RCC 7860 (cell line): ENCODE measurements at regions not wholly inside any gene's neighbourhood (a gene's known extent, or its start where the extent isn't known, plus 50 kb on each side); places are given as distances from the start of the nearest gene placed in this dataset.
"Not testable (repeated sequence)": the region's sequence is repeated elsewhere in the genome, so short reads cannot be mapped to it uniquely, and the experiment has no call there.

Experiments used
- DNase-seq: peaks from one replicate; pipeline ENCODE4 v3.0.0-alpha.2; 2015; ENCODE audit warnings: low spot score
- FAIRE-seq: peaks from 2 replicates; lab custom pipeline; 2012; peaks lifted over from hg19 to GRCh38; lab: Jason Lieb, UNC

GRCh38 chr3:18562364-18563154 is 137.4 kb upstream of the SATB1 start:
- DNase-seq (no peak), FAIRE-seq (no peak)

DNA sequence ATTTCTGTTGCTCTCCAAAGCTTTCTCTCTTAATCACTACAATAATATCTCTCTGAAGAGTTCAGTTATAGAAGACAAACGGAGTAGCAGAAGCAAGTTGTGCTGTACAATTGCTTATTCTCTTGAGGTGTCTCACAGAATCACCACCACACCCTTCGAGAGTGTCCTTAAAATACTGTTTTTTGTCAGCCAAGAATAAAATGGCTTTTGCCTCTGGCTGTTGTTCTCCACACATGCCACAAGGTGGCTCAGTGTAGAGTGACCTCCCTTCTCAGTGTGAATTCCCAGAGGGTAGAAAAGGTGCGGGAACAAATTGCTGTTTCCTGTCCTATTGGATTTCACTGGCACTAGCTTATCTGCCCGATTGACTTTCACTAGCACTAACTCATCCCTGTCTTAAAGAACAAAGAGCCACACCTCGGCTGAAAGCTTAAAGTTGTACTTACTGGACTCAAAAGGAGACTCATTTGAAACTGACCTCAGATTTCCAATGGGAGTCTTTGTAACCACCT is 134.2 kb upstream of the SATB1 start:
- no peak for FAIRE-seq
- peak; percentile 11 for DNase-seq

DNA sequence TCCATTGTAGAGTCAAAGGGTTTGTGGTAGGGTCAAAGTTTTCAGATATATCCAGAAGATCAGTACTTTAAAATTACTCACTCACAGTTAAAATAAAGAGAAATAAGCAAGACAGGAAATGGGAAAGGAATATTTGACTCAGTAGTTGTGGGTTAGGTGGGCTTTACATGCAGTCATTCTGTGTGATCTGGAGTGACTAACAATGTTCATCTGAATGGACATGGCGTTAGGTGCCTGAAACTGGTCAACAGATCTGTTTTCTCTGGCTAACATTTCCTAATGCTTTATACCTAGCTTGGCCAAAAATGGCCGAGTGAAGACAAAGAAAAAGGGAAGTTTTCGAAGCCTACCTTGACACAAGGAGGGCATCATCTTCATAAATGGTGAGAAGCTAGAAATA is 133.4 kb upstream of the SATB1 start:
- no peak for FAIRE-seq

GRCh38 chr3:18557216-18557615 is 132.1 kb upstream of the SATB1 start:
- FAIRE-seq = no peak
- DNase-seq = no peak

More for the DNA sequence above, 133.4 kb upstream of the SATB1 start:
- no peak for DNase-seq

DNA sequence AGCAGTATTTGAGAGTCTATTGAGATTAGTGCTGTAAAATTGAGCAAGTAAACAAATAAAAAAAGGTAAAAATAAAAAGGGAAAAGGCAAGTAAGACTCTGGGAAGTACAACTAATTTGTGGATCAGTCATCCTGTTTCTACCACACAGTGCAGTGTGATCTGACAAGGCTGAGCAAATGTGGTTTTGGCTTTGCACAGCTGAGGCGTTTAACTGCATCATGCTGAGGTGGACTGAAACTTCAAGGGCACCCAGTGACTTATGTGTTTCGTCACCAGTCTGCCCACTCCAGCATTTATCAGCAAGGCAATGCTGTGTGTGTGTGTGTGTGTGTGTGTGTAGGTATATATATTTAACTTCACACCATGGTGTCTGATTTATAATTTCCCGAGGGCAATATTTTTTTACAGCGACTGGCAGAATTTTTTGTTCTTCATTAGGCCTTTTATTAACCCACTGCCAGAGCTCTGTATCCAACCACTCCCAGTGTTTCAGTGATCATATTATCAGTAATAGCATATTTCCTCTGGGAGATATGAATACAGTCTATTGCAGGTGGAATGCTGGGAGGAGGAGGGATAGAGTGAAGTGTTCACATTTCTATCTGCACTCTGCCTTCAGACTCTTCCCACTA is 131.5 kb upstream of the SATB1 start:
- peak; percentile 63 for FAIRE-seq
- DNase-seq = peak; percentile 66

DNA sequence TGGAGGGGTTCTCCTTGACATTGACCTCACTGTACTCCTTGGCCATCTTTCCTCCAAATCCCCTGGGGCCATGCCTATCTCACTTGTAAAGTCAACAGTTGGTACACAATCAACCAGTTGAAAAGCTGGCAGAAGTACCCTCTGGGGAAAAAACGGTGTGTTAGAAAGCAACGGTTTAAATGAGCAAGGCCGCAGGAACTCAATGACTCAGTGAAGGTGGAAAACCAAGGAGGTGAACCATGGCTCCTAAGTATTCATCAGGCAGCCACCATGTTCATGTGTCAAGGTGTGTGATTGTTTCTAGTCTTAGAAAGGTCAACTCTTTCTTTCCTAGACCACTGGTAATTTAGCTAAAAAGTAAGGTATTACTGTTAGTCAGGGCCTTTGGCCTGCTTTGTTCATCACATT is 130.9 kb upstream of the SATB1 start:
- DNase-seq (peak; percentile 60), FAIRE-seq (peak; percentile 59)

GRCh38 chr3:18552579-18553105 is 127.5 kb upstream of the SATB1 start:
- DNase-seq, FAIRE-seq: not testable (repeated sequence)

GRCh38 chr3:18546632-18547031 is 121.5 kb upstream of the SATB1 start:
- FAIRE-seq (no peak), DNase-seq (no peak)

- DNase-seq (no peak), FAIRE-seq (no peak)
Observed at GRCh38 chr3:18544146-18544545, 119.0 kb upstream of the SATB1 start.

DNA sequence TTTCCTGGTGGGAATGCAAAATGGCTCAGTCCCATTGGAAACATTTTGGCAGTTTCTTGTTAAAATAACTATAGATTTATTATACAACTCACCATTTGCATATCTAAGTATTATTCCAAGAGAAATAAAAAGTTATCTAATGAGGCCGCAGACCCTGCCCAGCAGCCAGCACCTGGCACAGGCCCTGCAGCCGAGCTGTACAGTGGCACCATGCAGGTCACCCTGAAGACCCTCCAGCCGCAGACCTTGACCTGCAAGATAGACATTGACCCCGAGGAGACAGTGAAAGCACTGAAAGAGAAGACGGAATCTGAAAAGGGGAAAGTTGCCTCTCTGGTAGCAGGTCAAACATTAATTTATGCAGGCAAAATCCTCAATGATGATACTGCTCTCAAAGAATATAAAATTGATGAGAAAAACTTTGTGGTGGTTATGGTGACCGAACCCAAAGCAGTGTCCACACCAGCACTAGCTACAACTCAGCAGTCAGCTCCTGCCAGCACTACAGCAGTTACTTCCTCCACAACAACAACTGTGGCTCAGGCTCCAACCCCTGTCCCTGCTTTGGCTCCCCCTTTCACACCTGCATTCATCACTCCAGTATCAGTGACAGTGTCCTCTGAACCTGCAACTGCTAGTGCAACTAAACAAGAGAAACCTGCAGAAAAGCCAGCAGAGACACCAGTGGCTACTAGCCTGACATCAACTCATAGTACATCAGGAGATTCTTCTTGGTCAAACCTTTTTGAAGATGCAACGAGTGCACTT is 113.5 kb upstream of the SATB1 start:
- no peak for FAIRE-seq
- DNase-seq = no peak

GRCh38 chr3:18533039-18533438 is 107.9 kb upstream of the SATB1 start:
- FAIRE-seq = no peak
- DNase-seq = no peak

DNA sequence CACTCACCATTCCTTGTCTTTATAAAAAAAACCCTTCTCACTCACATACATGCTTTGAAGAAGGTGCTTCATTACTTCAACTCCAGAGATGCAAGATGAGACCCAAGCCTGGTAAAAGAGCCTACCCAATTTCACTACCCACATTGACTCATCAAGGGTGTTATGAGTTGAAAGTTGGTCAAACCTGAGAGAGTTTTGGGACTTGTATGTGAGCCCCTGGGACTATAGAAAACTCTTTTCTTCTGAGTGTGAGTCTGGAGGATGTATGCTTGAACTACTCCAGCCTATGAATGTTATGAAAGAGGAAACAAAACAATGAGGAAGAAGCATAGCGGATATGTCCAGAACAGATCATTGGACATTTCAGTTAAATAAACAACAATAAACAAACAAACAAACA is 106.5 kb upstream of the SATB1 start:
- DNase-seq = no peak
- no peak for FAIRE-seq

DNA sequence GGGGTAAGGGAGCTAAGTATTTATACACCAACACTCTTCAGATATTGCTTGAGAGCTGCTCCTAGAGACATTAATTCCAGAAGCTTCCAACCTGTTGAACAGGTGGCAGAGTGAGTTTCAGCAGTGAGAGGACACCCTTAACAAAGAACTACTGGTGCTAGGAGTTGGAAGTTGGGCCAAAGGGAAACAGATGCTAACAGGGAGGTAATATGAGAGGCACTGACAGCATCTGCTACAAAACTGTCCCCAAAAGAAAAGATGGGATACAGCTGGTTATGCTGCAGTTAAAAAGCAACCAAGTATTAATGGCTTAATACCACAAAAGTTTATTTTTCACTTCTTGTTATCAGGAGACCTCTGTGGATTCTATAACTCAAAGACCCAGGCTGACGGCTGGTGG is 104.5 kb upstream of the SATB1 start:
- DNase-seq = no peak
- FAIRE-seq = no peak

DNA sequence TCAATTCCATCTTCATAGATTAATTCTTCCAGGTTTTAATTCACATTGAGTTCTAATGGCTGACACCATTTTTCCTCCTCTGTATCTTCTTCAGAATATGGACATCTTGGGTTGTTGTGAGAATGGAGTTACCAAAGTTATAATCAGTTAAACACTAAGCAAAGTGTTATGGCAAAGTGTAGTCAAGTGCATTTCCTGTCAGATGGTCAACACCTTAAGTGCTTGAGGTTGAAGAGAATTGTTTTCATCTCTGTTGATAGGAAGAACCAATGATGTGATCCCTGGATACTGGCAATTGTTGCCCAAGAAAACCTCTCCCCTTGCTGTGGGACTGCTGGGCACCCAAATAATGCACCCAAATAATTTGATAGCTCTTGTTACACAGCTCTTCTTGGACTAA is 102.6 kb upstream of the SATB1 start:
- DNase-seq (no peak), FAIRE-seq (no peak)

DNA sequence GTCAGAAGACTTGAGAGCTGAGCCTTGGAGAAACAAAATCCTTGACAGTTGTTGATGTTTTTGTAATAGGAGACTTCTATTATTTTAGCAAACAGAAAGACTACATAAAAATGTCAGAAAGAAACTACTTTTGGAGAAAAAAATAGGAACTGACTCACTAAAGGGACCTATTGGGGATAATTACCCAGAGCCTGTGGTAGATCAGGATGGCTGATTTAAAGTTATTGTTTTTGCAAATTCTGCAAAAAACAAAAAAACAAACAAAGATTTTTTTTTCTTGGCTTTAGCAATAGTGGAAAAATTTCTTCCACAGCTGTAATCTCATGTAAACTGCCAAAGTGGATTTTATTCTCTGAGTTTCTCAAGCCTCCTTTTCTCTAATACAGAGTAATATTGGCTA is 101.5 kb upstream of the SATB1 start:
- no peak for DNase-seq
- no peak for FAIRE-seq

- not testable (repeated sequence) for FAIRE-seq, DNase-seq
Observed at GRCh38 chr3:18516170-18516569, 91.0 kb upstream of the SATB1 start.

DNA sequence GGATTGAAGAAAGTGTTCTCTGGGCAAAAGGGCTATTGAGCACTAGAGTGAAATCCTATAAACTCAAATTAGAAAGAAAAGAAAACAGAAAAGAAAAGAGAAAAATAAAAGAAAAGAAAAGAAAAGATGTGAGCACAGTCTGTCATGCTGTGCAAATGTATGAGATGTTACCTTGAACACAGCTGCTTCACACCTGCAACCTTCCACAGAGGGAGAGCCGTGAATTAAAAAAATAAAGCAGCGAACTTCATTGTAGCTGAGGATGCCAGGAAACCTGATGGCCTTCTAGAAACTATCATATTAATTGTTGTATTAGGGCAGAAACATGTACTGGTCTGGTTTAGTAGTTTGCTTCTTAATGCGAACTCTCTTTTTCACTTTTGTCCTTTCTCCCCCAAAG is 88.0 kb upstream of the SATB1 start:
- FAIRE-seq (no peak), DNase-seq (no peak)

- DNase-seq (no peak), FAIRE-seq (no peak)
Observed at GRCh38 chr3:18512007-18512406, 86.9 kb upstream of the SATB1 start.

DNA sequence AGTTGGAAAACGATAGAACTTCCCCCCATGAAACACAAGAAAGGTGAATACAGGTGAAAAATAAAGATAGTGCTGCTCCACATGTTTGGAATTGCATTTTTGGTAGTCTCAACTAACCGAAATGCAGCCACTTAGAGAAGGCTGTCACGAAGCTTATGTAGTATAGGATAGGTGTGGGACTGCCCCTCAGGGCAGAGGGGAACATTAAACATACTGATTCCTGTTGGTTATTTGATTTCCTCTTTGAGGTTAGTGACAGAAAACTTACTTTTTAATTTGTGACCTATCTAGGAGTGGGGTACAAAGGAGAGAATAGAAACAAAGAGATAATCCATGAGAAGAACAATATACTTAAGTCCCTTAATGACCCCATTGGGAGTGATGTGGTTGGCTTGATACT is 85.8 kb upstream of the SATB1 start:
- DNase-seq (no peak), FAIRE-seq (no peak)

GRCh38 chr3:18507333-18507732 is 82.2 kb upstream of the SATB1 start:
- FAIRE-seq (no peak), DNase-seq (no peak)

DNA sequence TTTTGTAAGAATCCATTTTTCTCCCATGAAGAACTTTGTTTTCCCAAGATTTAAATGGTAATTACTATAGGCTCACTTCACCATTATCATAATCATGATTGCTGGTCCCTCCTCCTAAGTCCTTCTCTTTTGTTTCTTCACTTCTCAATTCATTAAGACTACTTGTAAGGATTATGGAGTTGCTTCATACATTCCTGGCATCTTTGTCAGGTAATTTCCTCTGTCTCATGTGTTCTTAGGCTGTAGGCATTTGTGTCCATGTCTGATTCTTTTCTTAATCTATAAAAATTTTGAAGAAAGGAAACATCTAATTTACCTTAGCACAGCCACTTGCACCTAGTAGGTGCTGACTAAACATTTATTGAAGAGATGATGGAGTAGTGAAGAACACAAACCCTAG is 79.9 kb upstream of the SATB1 start:
- no peak for FAIRE-seq
- DNase-seq = no peak
